GM12878 (cell line): ENCODE measurements at regions not wholly inside any gene's neighbourhood (a gene's known extent, or its start where the extent isn't known, plus 50 kb on each side); places are given as distances from the start of the nearest gene placed in this dataset.

ENCODE experiments used
- ATAC-seq: fragments of 200-7000 bp; cut with Tn5 transposase; 3 replicates; pipeline ENCODE4 v1.9.1; 2020; ENCODE audit warnings: mild to moderate bottlenecking, moderate library complexity
- BruUV-seq: library from RNA; stranded (reverse); fragments of 400-500 nt; replicated peaks from 2 replicates; lab custom pipeline; 2021; lab: Mats Ljungman, UMichigan
- CTCF ChIA-PET: fragments of 300-600 bp; sonication (Branson Sonifier 250); formaldehyde crosslinking; extraction: SDS; loops from one replicate; lab custom pipeline; 2021; ENCODE audit warnings: inconsistent platforms; lab: Yijun Ruan, JAX
- POLR2A ChIA-PET: fragments of 350-600 bp; formaldehyde crosslinking; extraction: SDS; loops from one replicate; lab custom pipeline; 2021; ENCODE audit warnings: inconsistent platforms; lab: Charles Lee
- RAD21 ChIA-PET: fragments of 300-600 bp; sonication (Branson Sonifier 250); formaldehyde crosslinking; loops from one replicate; lab custom pipeline; 2023; ENCODE audit warnings: antibody characterized with exemption; ENCODE audit not compliant: unreplicated experiment; lab: Charles Lee
- SMC1A ChIA-PET: fragments of 300-600 bp; sonication (Branson Sonifier 250); formaldehyde crosslinking; loops from one replicate; lab custom pipeline; 2023; ENCODE audit not compliant: unreplicated experiment, uncharacterized antibody; lab: Charles Lee
- DNase-seq: peaks from one replicate; pipeline ENCODE4 v3.0.0-alpha.2; 2011; ENCODE audit warnings: low read depth, low spot score
- FAIRE-seq: peaks from 3 replicates; lab custom pipeline; 2011; peaks lifted over from hg19 to GRCh38; lab: Jason Lieb, UNC
- H2AFZ ChIP-seq: 2 replicates; pipeline ENCODE4 v1.6.0; 2011; ENCODE audit warnings: low read depth, low read length, control low read depth; ENCODE audit not compliant: control insufficient read depth
- H3K27ac ChIP-seq: 2 replicates; pipeline ENCODE4 v1.5.1; 2011; ENCODE audit warnings: control low read depth; ENCODE audit not compliant: control insufficient read depth, insufficient read depth
- H3K27me3 ChIP-seq, 2 experiments: replicated peaks in 1 of 2; 2 replicates each; pipeline versions ENCODE4 v1.6.0 to v1.6.1; 2011; ENCODE audit warnings: low read length in 1 of 2; ENCODE audit not compliant: control insufficient read depth in 2 of 2, insufficient read depth in 2 of 2
- H3K36me3 ChIP-seq, 2 experiments: 2 replicates each; pipeline ENCODE4 v1.5.1; 2011; ENCODE audit warnings: low read length in 1 of 2; ENCODE audit not compliant: control insufficient read depth in 2 of 2, insufficient read depth in 2 of 2
- H3K4me1 ChIP-seq: 2 replicates; pipeline ENCODE4 v1.6.1; 2011; ENCODE audit warnings: mild to moderate bottlenecking, low read length, moderate library complexity, mixed read lengths; ENCODE audit not compliant: control insufficient read depth, insufficient read depth
- H3K4me2 ChIP-seq: 2 replicates; pipeline ENCODE4 v1.6.0; 2011; ENCODE audit warnings: control low read depth; ENCODE audit not compliant: control insufficient read depth, insufficient read depth
- H3K4me3 ChIP-seq: fragments of 200-600 bp; sonication (generic); 2 replicates; pipeline ENCODE4 v1.5.1; 2016
- H3K79me2 ChIP-seq: 2 replicates; pipeline ENCODE4 v1.6.0; 2011; ENCODE audit warnings: low read length; ENCODE audit not compliant: control insufficient read depth, insufficient read depth
- H3K9ac ChIP-seq: 2 replicates; pipeline ENCODE4 v1.8.0; 2011; ENCODE audit warnings: low read length, control low read depth, mixed read lengths; ENCODE audit not compliant: control insufficient read depth, insufficient read depth
- H3K9me3 ChIP-seq: replicated peaks from 3 replicates; pipeline ENCODE4 v1.5.1; 2011; ENCODE audit warnings: mild to moderate bottlenecking, low read length; ENCODE audit not compliant: control insufficient read depth, insufficient read depth
- H4K20me1 ChIP-seq: 2 replicates; pipeline ENCODE4 v1.6.0; 2011; ENCODE audit not compliant: control insufficient read depth, insufficient read depth
- HCFC1 ChIP-seq: fragments of 150-350 bp; IDR thresholded peaks from 2 replicates; pipeline ENCODE4 v1.6.1; 2014; ENCODE audit warnings: low read length
- KDM1A ChIP-seq: fragments of 200-600 bp; sonication (generic); IDR thresholded peaks from 2 replicates; pipeline ENCODE4 v1.6.1; 2016; ENCODE audit warnings: borderline replicate concordance
- MTA3 ChIP-seq: IDR thresholded peaks from 2 replicates; pipeline ENCODE4 v1.6.1; 2012; ENCODE audit warnings: low read length, inconsistent platforms, borderline replicate concordance
- PAX5 ChIP-seq: IDR thresholded peaks from 2 replicates; pipeline ENCODE4 v1.6.1; 2011; ENCODE audit warnings: low read depth, low read length, borderline replicate concordance
- POLR2AphosphoS5 ChIP-seq: IDR thresholded peaks from 2 replicates; pipeline ENCODE4 v1.6.1; 2011; ENCODE audit warnings: mild to moderate bottlenecking, low read length, inconsistent platforms
- REST ChIP-seq: IDR thresholded peaks from 2 replicates; pipeline ENCODE4 v1.6.1; 2012; ENCODE audit warnings: mild to moderate bottlenecking, low read depth, low read length
- RFX5 ChIP-seq: IDR thresholded peaks from 2 replicates; pipeline ENCODE4 v1.6.1; 2011; ENCODE audit warnings: low read depth, low read length, improper control_type of control experiment
- SMAD5 ChIP-seq: IDR thresholded peaks from 2 replicates; pipeline ENCODE4 v1.6.1; 2016; ENCODE audit warnings: antibody characterized with exemption, low read depth
- SPI1 ChIP-seq: IDR thresholded peaks from 2 replicates; pipeline ENCODE4 v1.6.1; 2011; ENCODE audit warnings: low read depth, mild to moderate bottlenecking, low read length, moderate library complexity, borderline replicate concordance; ENCODE audit not compliant: insufficient read depth
- ZBTB33 ChIP-seq: fragments of 450-650 bp; IDR thresholded peaks from 2 replicates; pipeline ENCODE4 v1.6.1; 2017; ENCODE audit warnings: mild to moderate bottlenecking
- ZSCAN29 ChIP-seq: fragments of 450-650 bp; IDR thresholded peaks from 2 replicates; pipeline ENCODE4 v1.6.1; 2017; ENCODE audit warnings: mild to moderate bottlenecking, moderate library complexity
- WGBS: methylation state at CpG from one replicate; pipeline ENCODE4 v1.1.6; 2016; ENCODE audit warnings: low lambda C conversion rate; ENCODE audit not compliant: insufficient replicate concordance, insufficient coverage; ENCODE audit errors: missing lambda C conversion rate; 5-methylcytosine and 5-hydroxymethylcytosine counted together
- in situ Hi-C: fragments of 300-500 bp; cut with MboI; formaldehyde crosslinking; loops from 9 replicates; pipeline ENCODE4 v1.14.3; 2018; ENCODE audit warnings: mixed read lengths
- intact Hi-C: fragments of 100-400 bp; cut with micrococcal nuclease; formaldehyde crosslinking; loops from one replicate; pipeline ENCODE4 v1.14.2; 2022; ENCODE audit not compliant: unreplicated experiment
- TF ChIP-seq, protein P1 (sequence below), 3 experiments: IDR thresholded peaks in 2 of 3; conservative IDR thresholded peaks in 1 of 3; 2 replicates each; pipeline ENCODE4 v1.5.1; 2011; ENCODE audit warnings: low read depth in 3 of 3, low read length in 3 of 3, mild to moderate bottlenecking in 3 of 3, control low read depth in 2 of 3, moderate library complexity in 2 of 3, inconsistent platforms in 1 of 3, mixed read lengths in 1 of 3; ENCODE audit not compliant: control insufficient read depth in 2 of 3, insufficient read depth in 1 of 3; ENCODE audit errors: extremely low read depth in 1 of 3
- TF ChIP-seq, protein P2 (sequence below): fragments of 450-650 bp; IDR thresholded peaks from 2 replicates; pipeline ENCODE4 v1.6.1; 2017; ENCODE audit warnings: low read depth, mild to moderate bottlenecking, moderate library complexity

- SMC1A ChIA-PET, result interaction anchor here (0.6 kb wide), 1 partner anchor 11 kb away, joined by 3 read pairs; no protein-coding TSS in a partner anchor
- no peak for FAIRE-seq
- DNase-seq, result no peak
- TF ChIP-seq RFX5 (no peak), REST (no peak), MTA3 (no peak), PAX5 (no peak), KDM1A (no peak), ZBTB33 (no peak), ZSCAN29 (no peak), POLR2AphosphoS5 (no peak), SPI1 (no peak), HCFC1 (no peak), SMAD5 (no peak)
- TF ChIP-seq, protein P1, sequence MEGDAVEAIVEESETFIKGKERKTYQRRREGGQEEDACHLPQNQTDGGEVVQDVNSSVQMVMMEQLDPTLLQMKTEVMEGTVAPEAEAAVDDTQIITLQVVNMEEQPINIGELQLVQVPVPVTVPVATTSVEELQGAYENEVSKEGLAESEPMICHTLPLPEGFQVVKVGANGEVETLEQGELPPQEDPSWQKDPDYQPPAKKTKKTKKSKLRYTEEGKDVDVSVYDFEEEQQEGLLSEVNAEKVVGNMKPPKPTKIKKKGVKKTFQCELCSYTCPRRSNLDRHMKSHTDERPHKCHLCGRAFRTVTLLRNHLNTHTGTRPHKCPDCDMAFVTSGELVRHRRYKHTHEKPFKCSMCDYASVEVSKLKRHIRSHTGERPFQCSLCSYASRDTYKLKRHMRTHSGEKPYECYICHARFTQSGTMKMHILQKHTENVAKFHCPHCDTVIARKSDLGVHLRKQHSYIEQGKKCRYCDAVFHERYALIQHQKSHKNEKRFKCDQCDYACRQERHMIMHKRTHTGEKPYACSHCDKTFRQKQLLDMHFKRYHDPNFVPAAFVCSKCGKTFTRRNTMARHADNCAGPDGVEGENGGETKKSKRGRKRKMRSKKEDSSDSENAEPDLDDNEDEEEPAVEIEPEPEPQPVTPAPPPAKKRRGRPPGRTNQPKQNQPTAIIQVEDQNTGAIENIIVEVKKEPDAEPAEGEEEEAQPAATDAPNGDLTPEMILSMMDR (IDR thresholded peaks at IDR 0.05 in 2 of 3, conservative IDR thresholded peaks at IDR 0.05 in 1 of 3; ENCODE audit: control insufficient read depth in 2 of 3, extremely low read depth in 1 of 3, insufficient read depth in 1 of 3, low read depth in 3 of 3, low read length in 3 of 3), result no peak
- TF ChIP-seq, protein P2, sequence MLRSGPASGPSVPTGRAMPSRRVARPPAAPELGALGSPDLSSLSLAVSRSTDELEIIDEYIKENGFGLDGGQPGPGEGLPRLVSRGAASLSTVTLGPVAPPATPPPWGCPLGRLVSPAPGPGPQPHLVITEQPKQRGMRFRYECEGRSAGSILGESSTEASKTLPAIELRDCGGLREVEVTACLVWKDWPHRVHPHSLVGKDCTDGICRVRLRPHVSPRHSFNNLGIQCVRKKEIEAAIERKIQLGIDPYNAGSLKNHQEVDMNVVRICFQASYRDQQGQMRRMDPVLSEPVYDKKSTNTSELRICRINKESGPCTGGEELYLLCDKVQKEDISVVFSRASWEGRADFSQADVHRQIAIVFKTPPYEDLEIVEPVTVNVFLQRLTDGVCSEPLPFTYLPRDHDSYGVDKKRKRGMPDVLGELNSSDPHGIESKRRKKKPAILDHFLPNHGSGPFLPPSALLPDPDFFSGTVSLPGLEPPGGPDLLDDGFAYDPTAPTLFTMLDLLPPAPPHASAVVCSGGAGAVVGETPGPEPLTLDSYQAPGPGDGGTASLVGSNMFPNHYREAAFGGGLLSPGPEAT, result no peak
Measured at GRCh38 chr2:16417726-16418125, 247.9 kb downstream of the CYRIA start.

More at GRCh38 chr2:16417726-16418125, 247.9 kb downstream of the CYRIA start:
- Histone ChIP-seq H3K36me3 (no peaks in the 10 kb centered on the region), H3K9ac (no peak overlapping the region), H3K79me2 (no peaks in the 10 kb centered on the region), H3K9me3 (no peaks in the 10 kb centered on the region), H3K4me1 (no peaks in the 10 kb centered on the region), H3K4me2 (no peak overlapping the region), H2AFZ (no peak overlapping the region), H3K27me3 (no peaks in the 10 kb centered on the region), H3K4me3 (no peak overlapping the region), H4K20me1 (no peaks in the 10 kb centered on the region), H3K27ac (no peak overlapping the region)
- RAD21 ChIA-PET, result no interaction called here
- no TSS peak for BruUV-seq
- ATAC-seq, result no peak
- CTCF ChIA-PET, result no interaction called here
- intact Hi-C loops, result no loop called here
- POLR2A ChIA-PET, result no interaction called here
- in situ Hi-C loops, result no loop called here
- 44% methylated on average over 3 of the region's 3 CpGs for WGBS
